Fibroblast of pulmonary artery (primary cell): ENCODE measurements at regions not wholly inside any gene's neighbourhood (a gene's known extent, or its start where the extent isn't known, plus 50 kb on each side); places are given as distances from the start of the nearest gene placed in this dataset.

Experiments used
- DNase-seq: peaks from one replicate; pipeline ENCODE4 v3.0.0-alpha.2; 2010; ENCODE audit warnings: low read depth
- H3K4me3 ChIP-seq: replicated peaks from 2 replicates; pipeline ENCODE4 v1.5.1; 2011; ENCODE audit warnings: low read depth, mild to moderate bottlenecking, control low read depth, low read length, moderate library complexity
- CTCF ChIP-seq: IDR thresholded peaks from 2 replicates; pipeline ENCODE4 v1.5.1; 2011; ENCODE audit warnings: mild to moderate bottlenecking, control low read depth, low read length, inconsistent platforms; ENCODE audit errors: missing control alignments

- no peak for TF ChIP-seq CTCF
- H3K4me3 ChIP-seq = no peak overlapping the region
- peak; percentile 67 for DNase-seq
These were observed 238.0 kb upstream of the LRIG1 start for GRCh38 chr3:66738625-66739365.

- no peak overlapping the region for H3K4me3 ChIP-seq
- DNase-seq = no peak
- no peak for TF ChIP-seq CTCF
These were observed 239.4 kb upstream of the LRIG1 start for GRCh38 chr3:66740260-66740659.

- no peak for TF ChIP-seq CTCF
- no peak overlapping the region for H3K4me3 ChIP-seq
- DNase-seq = no peak
These were observed 243.7 kb upstream of the LRIG1 start for GRCh38 chr3:66744521-66744920.

- H3K4me3 ChIP-seq = no peak overlapping the region
- TF ChIP-seq CTCF = no peak
- DNase-seq = no peak
These were observed 244.2 kb upstream of the LRIG1 start for GRCh38 chr3:66744986-66745385.

GRCh38 chr3:66747261-66747660, 246.4 kb upstream of the LRIG1 start:
- no peak overlapping the region for H3K4me3 ChIP-seq
- no peak for TF ChIP-seq CTCF
- no peak for DNase-seq

GRCh38 chr3:66747696-66748095, 246.9 kb upstream of the LRIG1 start:
- TF ChIP-seq CTCF = no peak
- DNase-seq = no peak
- H3K4me3 ChIP-seq = no peak overlapping the region
